ENCODE measurements at regions not wholly inside any gene's neighbourhood (a gene's known extent, or its start where the extent isn't known, plus 50 kb on each side); places are given as distances from the start of the nearest gene placed in this dataset.

DNA sequence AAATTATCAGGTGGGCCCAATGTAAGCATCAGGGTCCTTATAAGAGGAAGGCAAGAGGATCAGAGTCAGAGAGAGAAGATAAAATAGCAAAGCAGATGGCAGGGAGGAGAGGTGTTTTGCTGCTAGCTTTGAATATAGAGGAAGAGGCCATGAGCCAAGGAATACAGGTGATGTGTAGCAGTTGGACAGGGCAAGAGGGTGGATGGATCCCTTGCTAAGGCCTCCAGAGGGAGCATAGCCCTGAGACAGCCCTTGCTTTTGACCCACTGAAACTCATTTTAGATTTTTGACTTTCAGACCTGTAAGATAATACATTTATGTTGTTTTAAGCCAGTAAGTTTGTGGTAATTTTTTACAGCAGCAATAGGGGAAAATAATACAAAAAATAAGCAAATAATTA, 116.6 kb upstream of the PARD3B start:
- no peak for DNase-seq (ENCODE audit: low read depth)

GRCh38 chr2:204431529-204431928, 113.7 kb upstream of the PARD3B start:
- no peak for DNase-seq (ENCODE audit: low read depth)

DNA sequence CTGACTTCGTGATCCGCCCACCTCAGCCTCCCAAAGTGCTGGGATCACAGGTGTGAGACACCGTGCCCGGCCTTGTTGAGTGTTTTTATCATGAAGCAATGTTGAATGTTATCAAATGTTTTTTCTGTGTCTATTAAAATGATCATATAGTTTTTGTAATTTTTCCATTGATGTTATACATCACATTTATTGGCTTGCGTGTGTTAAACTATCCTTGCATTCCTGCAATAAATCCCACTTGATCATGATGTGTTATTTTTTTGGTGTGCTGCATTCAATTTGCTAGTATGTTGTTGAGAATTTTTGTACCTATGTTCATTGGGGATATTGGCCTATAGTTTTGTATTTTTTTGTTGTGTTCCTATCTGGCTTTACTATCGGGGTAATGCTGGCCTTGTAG, 113.1 kb upstream of the PARD3B start:
- no peak for DNase-seq (ENCODE audit: low read depth)

DNA sequence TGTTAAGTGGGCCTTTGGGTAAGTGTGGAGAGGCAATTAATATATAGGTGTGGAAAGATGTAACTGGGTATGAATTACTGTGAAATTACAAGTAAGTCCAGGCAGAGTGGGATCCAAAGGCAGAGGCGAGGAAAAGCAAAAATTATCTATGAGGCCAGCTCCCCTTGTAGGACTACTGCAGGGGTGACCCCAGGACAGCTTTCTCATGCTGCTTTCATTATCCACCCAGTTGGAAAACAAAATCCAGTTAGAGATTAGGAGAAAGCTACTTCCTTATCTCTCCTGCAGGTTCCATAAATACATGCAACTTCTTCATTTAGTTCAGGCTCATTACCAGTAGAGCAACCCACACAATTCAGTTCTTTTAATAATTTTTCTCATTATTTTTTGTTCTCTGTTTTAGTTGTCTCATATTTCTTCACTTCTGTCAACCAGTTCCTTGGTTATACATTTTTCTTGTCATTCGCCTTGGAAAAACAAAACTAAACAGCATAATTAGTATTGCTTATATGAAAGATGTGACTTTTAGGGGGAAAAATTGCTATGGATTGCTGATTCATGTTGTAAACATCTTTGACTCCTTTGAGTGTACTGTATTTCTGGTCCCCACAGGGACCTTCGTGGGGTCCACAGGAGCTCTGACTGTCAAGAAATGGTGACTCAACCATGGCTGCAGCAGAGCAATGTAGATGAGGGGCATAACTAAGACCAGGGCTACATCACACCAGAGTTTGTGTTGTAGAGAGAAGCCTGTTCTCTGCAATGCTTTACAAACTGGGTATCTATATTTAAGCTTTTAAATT, 110.4 kb upstream of the PARD3B start:
- DNase-seq (ENCODE audit: low read depth): peak; percentile 35

DNA sequence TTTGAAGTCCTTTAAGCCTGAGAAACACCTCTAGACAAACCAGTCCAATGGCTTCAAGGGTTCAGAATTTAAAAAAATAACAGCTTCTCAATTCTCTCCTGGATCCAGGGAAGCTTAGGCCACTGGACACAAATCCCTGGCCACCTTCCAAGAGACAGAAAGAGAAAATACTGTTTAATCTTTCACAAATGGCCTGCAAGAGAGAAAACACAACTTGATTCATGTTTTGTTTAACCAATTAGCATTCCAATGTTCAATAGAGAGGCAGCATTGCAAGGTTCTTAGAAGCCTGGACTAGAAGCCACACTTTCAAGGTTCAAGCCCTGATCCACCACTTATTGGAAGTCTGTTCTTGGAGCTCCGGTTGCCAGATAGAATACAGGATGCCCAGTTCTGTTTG, 109.0 kb upstream of the PARD3B start:
- no peak for DNase-seq (ENCODE audit: low read depth)

- DNase-seq (ENCODE audit: low read depth): no peak
Measured at GRCh38 chr2:204437408-204437807, 107.9 kb upstream of the PARD3B start.

DNA sequence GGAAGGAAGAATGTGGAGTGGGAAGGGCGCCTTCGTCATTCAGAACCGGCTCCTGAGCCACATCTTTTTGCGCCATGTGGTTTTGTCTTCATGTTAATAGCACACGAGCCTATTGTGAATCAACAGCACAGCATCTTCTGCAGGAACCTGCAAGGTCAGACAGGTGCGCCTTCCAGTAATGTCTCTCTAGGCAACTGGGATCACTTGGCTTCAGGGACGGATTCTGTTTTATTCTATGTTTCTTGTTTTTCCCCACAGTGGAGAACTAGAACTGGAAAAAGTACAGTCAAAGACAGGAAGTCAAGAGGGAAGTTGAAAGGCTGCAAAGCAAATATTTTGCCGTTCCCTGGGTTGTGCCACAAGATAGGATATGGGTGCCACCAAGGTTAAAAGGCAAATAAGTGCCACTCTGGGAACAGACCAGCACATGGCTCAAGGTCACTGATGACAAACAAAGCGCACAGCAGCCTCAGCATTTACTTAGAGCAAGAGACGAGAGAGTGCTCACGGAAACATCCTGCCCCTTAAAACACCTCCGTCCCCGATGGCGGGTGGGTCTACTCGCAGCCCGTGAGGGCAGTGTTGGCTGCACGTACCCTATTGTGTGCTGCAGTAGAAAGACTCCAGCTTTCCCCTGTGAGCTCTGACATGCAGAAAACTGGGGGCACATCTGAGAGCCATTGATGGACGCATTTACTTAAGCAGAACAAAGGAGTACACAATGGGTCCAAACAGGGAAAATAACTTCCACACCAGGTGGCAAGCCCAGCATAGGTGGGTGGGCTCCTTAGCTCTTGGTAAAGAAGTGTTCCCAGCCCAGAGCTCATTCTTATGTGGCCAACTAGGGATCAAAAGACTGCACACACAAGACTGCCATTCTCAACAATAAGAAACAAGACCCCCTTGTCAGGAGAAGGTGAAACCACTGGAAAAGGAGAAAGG, 107.2 kb upstream of the PARD3B start:
- DNase-seq (ENCODE audit: low read depth): no peak

- DNase-seq (ENCODE audit: low read depth): no peak
Measured at GRCh38 chr2:204441316-204441715, 104.0 kb upstream of the PARD3B start.

GRCh38 chr2:204445149-204445548, 100.1 kb upstream of the PARD3B start:
- no peak for DNase-seq (ENCODE audit: low read depth)

DNA sequence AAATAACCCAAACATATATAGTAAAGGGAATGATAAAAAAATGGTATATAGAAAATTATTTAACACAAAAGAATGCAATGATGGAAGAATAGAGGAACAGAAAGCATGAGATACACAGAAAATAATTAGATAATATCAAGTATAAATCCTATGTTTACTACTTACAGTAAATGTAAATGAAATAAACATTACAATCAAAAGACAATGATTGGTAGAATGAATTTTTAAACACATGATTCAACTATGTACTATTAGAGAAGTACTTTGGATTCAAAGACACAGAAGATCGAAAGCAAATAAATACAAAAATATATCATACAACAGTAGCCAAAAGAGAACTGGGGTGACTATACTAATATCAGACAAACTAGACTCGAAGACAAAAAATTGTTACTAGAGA, 97.6 kb upstream of the PARD3B start:
- no peak for DNase-seq (ENCODE audit: low read depth)

DNA sequence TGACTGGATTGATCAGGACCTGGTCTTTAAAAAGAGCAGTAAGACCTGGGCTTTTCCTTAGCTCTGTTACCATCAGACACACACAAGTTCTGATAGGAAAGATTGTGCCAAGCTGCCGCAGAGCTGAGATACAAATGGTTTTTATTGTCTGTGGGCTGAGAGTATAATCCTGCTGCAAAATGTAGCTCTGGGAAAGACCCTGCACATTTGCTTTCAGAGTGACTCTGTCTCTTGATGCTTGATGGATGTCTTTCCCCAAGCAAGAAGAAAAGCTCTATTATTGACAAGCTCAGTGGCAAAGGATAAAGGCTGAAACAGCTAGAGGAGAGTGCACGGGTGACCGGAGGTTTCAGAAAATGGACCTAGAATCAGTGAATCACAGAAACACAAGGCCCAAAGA, 95.3 kb upstream of the PARD3B start:
- no peak for DNase-seq (ENCODE audit: low read depth)

DNA sequence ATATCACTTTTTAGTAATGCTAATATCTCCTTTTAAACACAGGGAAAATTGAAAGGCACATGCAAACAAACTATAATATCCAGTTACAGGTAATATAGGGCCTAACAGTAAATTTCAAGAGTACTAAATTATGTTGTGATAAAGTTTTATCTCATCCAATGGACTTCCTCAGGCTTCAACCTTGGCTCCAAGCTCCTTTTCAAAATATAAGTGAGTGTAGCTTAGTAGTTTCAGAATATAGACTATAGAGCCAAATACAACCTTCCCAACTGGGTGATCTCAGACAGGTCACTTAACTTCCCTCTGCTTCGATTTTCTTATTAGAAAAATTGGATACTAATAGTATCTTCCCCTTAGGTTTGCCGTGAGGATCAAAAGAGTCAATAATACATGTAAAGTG, 93.5 kb upstream of the PARD3B start:
- DNase-seq (ENCODE audit: low read depth): no peak

DNA sequence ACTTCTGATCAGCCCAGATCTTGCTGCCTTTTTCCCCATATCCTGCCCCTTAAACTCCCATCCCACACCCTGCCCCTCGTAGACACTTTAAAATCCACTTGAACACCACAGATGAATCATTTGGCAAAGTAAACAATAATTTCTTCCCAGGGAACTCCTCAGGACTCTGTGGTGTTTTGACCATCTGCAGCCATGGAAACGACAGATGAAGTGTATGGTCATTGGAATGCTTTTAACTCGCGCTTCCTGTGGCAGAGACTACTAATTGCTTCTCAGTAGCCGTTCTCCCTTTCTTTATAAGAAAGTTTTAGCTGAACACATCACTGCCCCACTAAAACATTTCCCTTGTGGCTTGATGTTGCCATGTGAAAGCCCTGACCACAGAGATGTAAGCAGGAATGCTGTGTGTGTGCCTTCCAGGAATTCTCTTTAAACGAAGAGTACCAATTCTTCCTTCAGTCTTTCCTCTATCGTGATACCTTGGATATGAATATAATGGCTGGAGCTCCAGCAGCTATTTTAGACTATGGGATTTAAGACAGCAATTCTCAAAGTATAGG, 92.7 kb upstream of the PARD3B start:
- DNase-seq (ENCODE audit: low read depth): peak; percentile 99

DNA sequence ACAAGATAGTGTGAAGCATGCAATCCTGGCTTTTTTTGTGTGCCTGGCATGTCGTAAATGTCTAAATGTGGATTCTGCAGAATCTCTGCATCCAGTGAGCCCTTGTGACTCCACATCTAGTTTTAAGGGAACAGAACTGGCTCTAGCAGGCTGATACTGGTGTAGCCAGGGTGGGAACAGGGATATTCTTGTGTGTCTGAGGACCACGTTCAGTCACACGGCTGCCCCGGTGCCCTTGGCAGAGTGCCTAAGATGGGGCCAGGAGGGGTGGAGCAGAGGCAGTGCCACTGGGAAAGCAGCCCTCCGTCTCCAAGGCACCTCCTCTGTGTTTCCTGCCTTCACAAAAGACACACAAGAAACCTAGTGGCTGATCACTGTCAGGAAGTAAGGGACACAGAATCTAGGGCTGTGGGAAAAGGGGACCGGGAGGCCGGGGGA, 91.5 kb upstream of the PARD3B start:
- no peak for DNase-seq (ENCODE audit: low read depth)

DNA sequence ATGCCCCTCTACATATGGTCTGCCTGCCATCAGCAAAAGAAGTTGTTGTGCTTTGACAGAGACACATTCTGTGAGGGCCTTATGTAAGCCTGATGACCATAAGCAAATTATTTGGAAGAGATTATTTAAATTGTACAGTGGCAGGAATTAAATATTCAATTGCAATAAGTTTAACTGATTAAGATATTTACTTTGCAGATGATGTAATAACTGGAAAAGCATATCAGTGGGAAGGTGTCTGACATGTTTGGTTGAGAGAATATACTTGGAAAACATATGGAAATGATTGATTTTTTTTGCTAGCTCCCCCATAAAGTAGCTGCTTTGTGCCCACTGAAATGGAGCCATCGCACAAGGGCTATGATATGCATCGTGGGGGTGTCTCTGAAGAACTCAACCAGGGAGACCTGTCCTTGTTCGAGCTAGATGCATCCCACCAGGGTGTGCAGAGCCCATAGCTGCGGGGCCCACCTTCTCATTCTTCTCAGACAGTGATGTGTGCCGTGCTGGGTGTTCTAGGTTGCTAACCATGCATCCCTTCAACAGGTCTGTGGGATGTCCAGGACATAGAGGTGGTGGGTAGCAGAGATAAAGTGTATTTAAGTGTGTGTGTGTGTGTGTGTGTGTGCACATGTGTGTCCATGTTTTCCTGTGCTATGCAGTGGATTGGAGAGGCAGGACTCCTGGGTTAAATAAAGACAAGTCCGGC, 90.4 kb upstream of the PARD3B start:
- DNase-seq (ENCODE audit: low read depth): no peak

DNA sequence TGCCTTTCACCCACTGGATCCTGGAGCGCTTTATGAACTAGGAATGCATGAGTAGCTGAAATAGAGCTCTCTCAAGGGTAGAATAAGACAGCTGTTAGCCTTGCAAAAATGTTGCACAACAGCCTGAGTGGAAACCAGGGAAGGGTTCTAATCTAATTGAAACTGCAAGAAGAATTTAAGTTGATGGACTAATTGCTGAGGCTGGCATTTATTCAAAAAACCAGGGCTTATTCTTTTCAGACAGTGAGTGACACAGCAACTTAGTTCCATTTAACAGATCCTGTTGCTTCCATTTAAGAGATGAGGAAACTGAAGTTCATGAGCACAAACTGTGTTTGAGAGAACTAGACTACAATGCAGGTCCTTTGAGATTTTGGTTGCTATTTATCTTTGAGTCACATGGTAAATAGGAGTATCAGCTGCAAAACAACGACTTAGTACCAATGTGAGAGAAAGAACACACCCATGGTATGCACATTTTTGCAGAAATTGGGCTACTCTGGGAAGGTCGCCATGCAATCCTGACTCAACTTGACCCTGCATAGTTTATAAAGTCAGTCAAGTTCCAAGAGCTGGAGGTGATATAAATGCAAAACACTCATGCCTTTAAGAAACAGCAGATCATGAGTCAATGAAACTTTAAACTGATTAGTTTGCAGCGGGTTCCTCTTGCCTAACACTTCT, 76.4 kb upstream of the PARD3B start:
- peak; percentile 94 for DNase-seq (ENCODE audit: low read depth)

GRCh38 chr2:204470178-204470620, 75.1 kb upstream of the PARD3B start:
- no peak for DNase-seq (ENCODE audit: low read depth)

DNA sequence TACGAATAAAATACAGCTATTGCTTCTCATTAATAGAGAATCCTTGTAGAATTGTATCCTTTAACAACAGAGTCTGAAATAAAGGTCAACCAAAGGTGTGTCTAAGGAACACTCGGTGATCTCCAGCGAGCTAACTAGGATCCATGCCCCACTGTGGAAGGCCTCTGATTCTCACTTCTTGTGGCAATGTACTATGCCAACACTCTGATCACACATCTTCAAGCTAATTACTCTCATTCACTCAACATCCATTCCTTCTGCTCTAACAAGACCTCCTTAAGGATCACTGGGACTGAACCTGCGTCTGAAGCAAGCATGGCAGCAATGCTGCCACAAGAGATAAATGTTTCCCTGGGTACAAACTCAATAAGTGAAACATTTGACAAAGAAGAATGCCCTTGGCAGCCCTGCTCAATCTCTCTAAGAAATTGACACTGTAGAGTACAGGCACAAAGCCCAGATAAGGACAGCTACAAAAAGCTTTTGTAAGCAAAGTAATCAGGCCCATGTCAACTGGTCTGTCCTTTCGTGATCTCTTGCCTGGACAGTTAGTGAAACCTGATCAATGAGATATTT, 74.6 kb upstream of the PARD3B start:
- no peak for DNase-seq (ENCODE audit: low read depth)

- no peak for DNase-seq (ENCODE audit: low read depth)
Measured at GRCh38 chr2:204472375-204472774, 72.9 kb upstream of the PARD3B start.

DNA sequence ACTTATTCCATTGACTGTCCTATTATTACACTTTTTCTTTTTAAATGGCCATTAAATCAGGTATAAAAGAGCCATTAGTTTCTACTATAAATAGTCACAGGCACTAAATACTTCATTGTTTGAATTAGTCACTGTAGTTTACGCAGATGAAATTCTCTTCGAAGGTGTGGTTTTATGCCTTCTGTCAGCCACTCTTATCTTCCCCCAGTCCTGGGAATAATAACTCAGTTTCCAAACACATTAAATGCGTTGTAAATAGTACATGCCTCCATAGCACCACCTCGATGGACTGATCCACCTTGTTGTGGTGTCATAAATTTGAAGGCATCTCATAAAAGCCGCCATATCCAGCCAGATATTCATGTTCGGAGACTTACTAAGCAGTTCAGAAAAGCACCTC, 72.1 kb upstream of the PARD3B start:
- DNase-seq (ENCODE audit: low read depth): no peak

GRCh38 chr2:204475399-204475798, 69.9 kb upstream of the PARD3B start:
- no peak for DNase-seq (ENCODE audit: low read depth)

Measured in stromal cell of bone marrow (primary cell).